ENCODE measurements at regions not wholly inside any gene's neighbourhood (a gene's known extent, or its start where the extent isn't known, plus 50 kb on each side); places are given as distances from the start of the nearest gene placed in this dataset.

GRCh38 chr16:81166417-81167300 lies 70.5 kb upstream of the GCSH start:
- H3K4me3 ChIP-seq (ENCODE audit: low read depth in 1 of 2, low read length in 2 of 2) = no peak overlapping the region
- no peaks in the 10 kb centered on the region for H3K4me1 ChIP-seq (ENCODE audit: control insufficient read depth in 1 of 2, insufficient read depth in 2 of 2, low read length in 2 of 2)
- H3K27ac ChIP-seq (ENCODE audit: low read depth, low read length) = no peak overlapping the region
- no peaks in the 10 kb centered on the region for H3K9me3 ChIP-seq (ENCODE audit: control insufficient read depth in 1 of 2, low read length in 2 of 2)
- no peak overlapping the region for H3K9ac ChIP-seq (ENCODE audit: low read depth in 1 of 2, low read length in 2 of 2)
- peaks cover 0 to 4% of the 10 kb centered on the region in 2 donors for H3K27me3 ChIP-seq (ENCODE audit: control insufficient read depth in 1 of 2, insufficient read depth in 2 of 2, low read length in 2 of 2)
- H3K36me3 ChIP-seq (ENCODE audit: control insufficient read depth in 1 of 2, insufficient read depth in 2 of 2, low read length in 2 of 2) = no peaks in the 10 kb centered on the region

- H3K4me1 ChIP-seq (ENCODE audit: control insufficient read depth in 1 of 2, insufficient read depth in 2 of 2, low read length in 2 of 2) = no peaks in the 10 kb centered on the region
- no peak overlapping the region for H3K9ac ChIP-seq (ENCODE audit: low read depth in 1 of 2, low read length in 2 of 2)
- H3K36me3 ChIP-seq (ENCODE audit: control insufficient read depth in 1 of 2, insufficient read depth in 2 of 2, low read length in 2 of 2) = no peaks in the 10 kb centered on the region
- H3K4me3 ChIP-seq (ENCODE audit: low read depth in 1 of 2, low read length in 2 of 2) = no peak overlapping the region
- H3K27ac ChIP-seq (ENCODE audit: low read depth, low read length) = no peak overlapping the region
- H3K27me3 ChIP-seq (ENCODE audit: control insufficient read depth in 1 of 2, insufficient read depth in 2 of 2, low read length in 2 of 2) = no peaks in the 10 kb centered on the region
- no peaks in the 10 kb centered on the region for H3K9me3 ChIP-seq (ENCODE audit: control insufficient read depth in 1 of 2, low read length in 2 of 2)
Measured at GRCh38 chr16:81165411-81166097, 69.4 kb upstream of the GCSH start.

DNA sequence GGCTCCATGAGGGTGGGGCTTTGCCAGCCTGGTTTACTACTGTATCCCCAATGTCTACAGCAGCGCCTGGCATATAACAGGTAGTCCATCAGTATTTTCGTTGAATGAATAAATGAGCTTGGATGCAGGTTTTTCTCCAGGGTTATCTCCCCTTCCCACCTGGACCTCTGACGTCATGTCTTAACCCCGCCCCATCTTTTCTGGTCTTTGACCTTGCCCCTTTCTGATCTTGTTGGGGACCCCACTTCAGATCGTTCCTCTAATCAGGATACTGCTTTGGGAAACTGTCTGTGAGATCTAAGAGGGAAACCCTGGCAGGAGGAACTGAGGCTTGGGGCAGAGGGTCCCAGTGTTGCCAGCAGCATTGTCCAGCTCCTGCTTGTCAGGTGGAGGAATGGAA lies 68.8 kb upstream of the GCSH start:
- H3K27ac ChIP-seq (ENCODE audit: low read depth, low read length) = no peak overlapping the region
- no peak overlapping the region for H3K9ac ChIP-seq (ENCODE audit: low read depth in 1 of 2, low read length in 2 of 2)
- H3K27me3 ChIP-seq (ENCODE audit: control insufficient read depth in 1 of 2, insufficient read depth in 2 of 2, low read length in 2 of 2) = no peaks in the 10 kb centered on the region
- H3K9me3 ChIP-seq (ENCODE audit: control insufficient read depth in 1 of 2, low read length in 2 of 2) = no peaks in the 10 kb centered on the region
- no peak overlapping the region for H3K4me3 ChIP-seq (ENCODE audit: low read depth in 1 of 2, low read length in 2 of 2)
- H3K4me1 ChIP-seq (ENCODE audit: control insufficient read depth in 1 of 2, insufficient read depth in 2 of 2, low read length in 2 of 2) = no peaks in the 10 kb centered on the region
- no peaks in the 10 kb centered on the region for H3K36me3 ChIP-seq (ENCODE audit: control insufficient read depth in 1 of 2, insufficient read depth in 2 of 2, low read length in 2 of 2)

GRCh38 chr16:81164481-81164880 lies 68.3 kb upstream of the GCSH start:
- no peaks in the 10 kb centered on the region for H3K27me3 ChIP-seq (ENCODE audit: control insufficient read depth in 1 of 2, insufficient read depth in 2 of 2, low read length in 2 of 2)
- no peak overlapping the region for H3K4me3 ChIP-seq (ENCODE audit: low read depth in 1 of 2, low read length in 2 of 2)
- H3K9ac ChIP-seq (ENCODE audit: low read depth in 1 of 2, low read length in 2 of 2) = no peak overlapping the region
- no peaks in the 10 kb centered on the region for H3K9me3 ChIP-seq (ENCODE audit: control insufficient read depth in 1 of 2, low read length in 2 of 2)
- no peaks in the 10 kb centered on the region for H3K36me3 ChIP-seq (ENCODE audit: control insufficient read depth in 1 of 2, insufficient read depth in 2 of 2, low read length in 2 of 2)
- H3K27ac ChIP-seq (ENCODE audit: low read depth, low read length) = no peak overlapping the region
- no peaks in the 10 kb centered on the region for H3K4me1 ChIP-seq (ENCODE audit: control insufficient read depth in 1 of 2, insufficient read depth in 2 of 2, low read length in 2 of 2)

- Histone ChIP-seq H3K4me1 (ENCODE audit: control insufficient read depth in 1 of 2, insufficient read depth in 2 of 2, low read length in 2 of 2) (no peaks in the 10 kb centered on the region), H3K27ac (ENCODE audit: low read depth, low read length) (no peak overlapping the region)
Measured at GRCh38 chr16:81163671-81164070, 67.5 kb upstream of the GCSH start.

GRCh38 chr16:81158964-81159363 lies 62.8 kb upstream of the GCSH start:
- Histone ChIP-seq H3K9ac (ENCODE audit: low read depth in 1 of 2, low read length in 2 of 2) (no peak overlapping the region), H3K4me3 (ENCODE audit: low read depth in 1 of 2, low read length in 2 of 2) (no peak overlapping the region), H3K36me3 (ENCODE audit: control insufficient read depth in 1 of 2, insufficient read depth in 2 of 2, low read length in 2 of 2) (no peaks in the 10 kb centered on the region), H3K27me3 (ENCODE audit: control insufficient read depth in 1 of 2, insufficient read depth in 2 of 2, low read length in 2 of 2) (no peaks in the 10 kb centered on the region), H3K9me3 (ENCODE audit: control insufficient read depth in 1 of 2, low read length in 2 of 2) (no peaks in the 10 kb centered on the region), H3K4me1 (ENCODE audit: control insufficient read depth in 1 of 2, insufficient read depth in 2 of 2, low read length in 2 of 2) (no peaks in the 10 kb centered on the region), H3K27ac (ENCODE audit: low read depth, low read length) (no peak overlapping the region)

More at GRCh38 chr16:81163671-81164070, 67.5 kb upstream of the GCSH start:
- H3K9me3 ChIP-seq (ENCODE audit: control insufficient read depth in 1 of 2, low read length in 2 of 2) = no peaks in the 10 kb centered on the region
- no peak overlapping the region for H3K4me3 ChIP-seq (ENCODE audit: low read depth in 1 of 2, low read length in 2 of 2)
- H3K27me3 ChIP-seq (ENCODE audit: control insufficient read depth in 1 of 2, insufficient read depth in 2 of 2, low read length in 2 of 2) = no peaks in the 10 kb centered on the region
- no peak overlapping the region for H3K9ac ChIP-seq (ENCODE audit: low read depth in 1 of 2, low read length in 2 of 2)
- no peaks in the 10 kb centered on the region for H3K36me3 ChIP-seq (ENCODE audit: control insufficient read depth in 1 of 2, insufficient read depth in 2 of 2, low read length in 2 of 2)

- no peaks in the 10 kb centered on the region for H3K36me3 ChIP-seq (ENCODE audit: control insufficient read depth in 1 of 2, insufficient read depth in 2 of 2, low read length in 2 of 2)
- H3K9ac ChIP-seq (ENCODE audit: low read depth in 1 of 2, low read length in 2 of 2) = no peak overlapping the region
- H3K4me3 ChIP-seq (ENCODE audit: low read depth in 1 of 2, low read length in 2 of 2) = no peak overlapping the region
- H3K4me1 ChIP-seq (ENCODE audit: control insufficient read depth in 1 of 2, insufficient read depth in 2 of 2, low read length in 2 of 2) = no peaks in the 10 kb centered on the region
- no peaks in the 10 kb centered on the region for H3K27me3 ChIP-seq (ENCODE audit: control insufficient read depth in 1 of 2, insufficient read depth in 2 of 2, low read length in 2 of 2)
- H3K27ac ChIP-seq (ENCODE audit: low read depth, low read length) = no peak overlapping the region
- H3K9me3 ChIP-seq (ENCODE audit: control insufficient read depth in 1 of 2, low read length in 2 of 2) = no peaks in the 10 kb centered on the region
Measured at GRCh38 chr16:81155769-81156168, 59.6 kb upstream of the GCSH start.

DNA sequence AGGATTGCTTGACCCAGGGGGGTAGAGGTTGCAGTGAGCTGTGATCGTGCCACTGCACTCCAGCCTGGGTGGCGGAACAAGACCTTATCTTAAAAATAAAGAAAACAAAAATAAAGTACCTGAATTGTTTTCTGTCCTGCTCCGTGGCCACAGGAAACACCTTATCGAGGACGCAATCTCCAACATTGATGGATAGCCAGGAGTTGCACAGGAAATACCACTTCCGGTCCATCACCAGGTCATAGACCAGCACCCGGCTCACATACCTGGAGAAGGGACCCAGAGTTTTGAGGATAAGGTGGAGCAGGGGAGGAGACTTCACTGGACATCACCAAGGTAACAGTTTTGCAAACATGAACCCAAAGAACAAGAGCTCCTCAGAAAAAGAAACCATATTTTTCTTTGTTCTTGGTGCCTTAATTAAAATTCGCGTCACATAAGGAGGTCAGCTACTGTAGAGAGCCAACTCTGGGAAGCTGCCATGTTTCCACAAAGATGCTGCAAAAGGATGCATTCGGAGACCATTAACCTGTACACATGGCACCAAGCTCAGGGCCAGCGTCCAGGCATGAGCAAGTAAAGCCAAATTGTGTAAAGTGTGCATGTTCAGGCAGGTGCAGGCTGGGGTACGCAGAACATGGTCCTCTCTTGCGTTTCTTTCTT lies 55.6 kb upstream of the GCSH start:
- Histone ChIP-seq H3K4me1 (ENCODE audit: control insufficient read depth in 1 of 2, insufficient read depth in 2 of 2, low read length in 2 of 2) (no peaks in the 10 kb centered on the region), H3K9ac (ENCODE audit: low read depth in 1 of 2, low read length in 2 of 2) (no peak overlapping the region), H3K4me3 (ENCODE audit: low read depth in 1 of 2, low read length in 2 of 2) (no peak overlapping the region), H3K9me3 (ENCODE audit: control insufficient read depth in 1 of 2, low read length in 2 of 2) (no peaks in the 10 kb centered on the region), H3K27ac (ENCODE audit: low read depth, low read length) (no peak overlapping the region), H3K27me3 (ENCODE audit: control insufficient read depth in 1 of 2, insufficient read depth in 2 of 2, low read length in 2 of 2) (no peaks in the 10 kb centered on the region), H3K36me3 (ENCODE audit: control insufficient read depth in 1 of 2, insufficient read depth in 2 of 2, low read length in 2 of 2) (no peaks in the 10 kb centered on the region)

- Histone ChIP-seq H3K4me1 (ENCODE audit: control insufficient read depth in 1 of 2, insufficient read depth in 2 of 2, low read length in 2 of 2) (no peaks in the 10 kb centered on the region), H3K36me3 (ENCODE audit: control insufficient read depth in 1 of 2, insufficient read depth in 2 of 2, low read length in 2 of 2) (no peaks in the 10 kb centered on the region), H3K9ac (ENCODE audit: low read depth in 1 of 2, low read length in 2 of 2) (no peak overlapping the region), H3K4me3 (ENCODE audit: low read depth in 1 of 2, low read length in 2 of 2) (no peak overlapping the region), H3K9me3 (ENCODE audit: control insufficient read depth in 1 of 2, low read length in 2 of 2) (no peaks in the 10 kb centered on the region), H3K27me3 (ENCODE audit: control insufficient read depth in 1 of 2, insufficient read depth in 2 of 2, low read length in 2 of 2) (no peaks in the 10 kb centered on the region), H3K27ac (ENCODE audit: low read depth, low read length) (no peak overlapping the region)
Measured at GRCh38 chr16:81149614-81150013, 53.4 kb upstream of the GCSH start.

GRCh38 chr16:81148277-81148676 lies 52.1 kb upstream of the GCSH start:
- Histone ChIP-seq H3K4me3 (ENCODE audit: low read depth in 1 of 2, low read length in 2 of 2) (no peak overlapping the region), H3K4me1 (ENCODE audit: control insufficient read depth in 1 of 2, insufficient read depth in 2 of 2, low read length in 2 of 2) (no peaks in the 10 kb centered on the region), H3K27me3 (ENCODE audit: control insufficient read depth in 1 of 2, insufficient read depth in 2 of 2, low read length in 2 of 2) (no peaks in the 10 kb centered on the region), H3K9me3 (ENCODE audit: control insufficient read depth in 1 of 2, low read length in 2 of 2) (no peaks in the 10 kb centered on the region), H3K9ac (ENCODE audit: low read depth in 1 of 2, low read length in 2 of 2) (no peak overlapping the region), H3K27ac (ENCODE audit: low read depth, low read length) (no peak overlapping the region), H3K36me3 (ENCODE audit: control insufficient read depth in 1 of 2, insufficient read depth in 2 of 2, low read length in 2 of 2) (no peaks in the 10 kb centered on the region)
